Hepatocyte (in vitro differentiated cells): ENCODE measurements at regions not wholly inside any gene's neighbourhood (a gene's known extent, or its start where the extent isn't known, plus 50 kb on each side); places are given as distances from the start of the nearest gene placed in this dataset.

Source experiments
- EZH2 ChIP-seq: fragments of 200-600 bp; sonication (generic); IDR thresholded peaks from 2 replicates; pipeline ENCODE4 v1.6.1; 2016; ENCODE audit warnings: antibody characterized with exemption, mild to moderate bottlenecking, borderline replicate concordance
- EZH2phosphoT487 ChIP-seq: fragments of 200-600 bp; sonication (generic); IDR thresholded peaks from one replicate; pipeline ENCODE4 v1.6.1; 2018; ENCODE audit warnings: antibody characterized with exemption, mild to moderate bottlenecking, low read depth, moderate library complexity; ENCODE audit not compliant: unreplicated experiment, severe bottlenecking
- TF ChIP-seq, protein P1 (sequence below): fragments of 200-600 bp; sonication (generic); IDR thresholded peaks from 2 replicates; pipeline ENCODE4 v1.5.1; 2016; ENCODE audit warnings: antibody characterized with exemption, mild to moderate bottlenecking; ENCODE audit not compliant: poor library complexity

DNA sequence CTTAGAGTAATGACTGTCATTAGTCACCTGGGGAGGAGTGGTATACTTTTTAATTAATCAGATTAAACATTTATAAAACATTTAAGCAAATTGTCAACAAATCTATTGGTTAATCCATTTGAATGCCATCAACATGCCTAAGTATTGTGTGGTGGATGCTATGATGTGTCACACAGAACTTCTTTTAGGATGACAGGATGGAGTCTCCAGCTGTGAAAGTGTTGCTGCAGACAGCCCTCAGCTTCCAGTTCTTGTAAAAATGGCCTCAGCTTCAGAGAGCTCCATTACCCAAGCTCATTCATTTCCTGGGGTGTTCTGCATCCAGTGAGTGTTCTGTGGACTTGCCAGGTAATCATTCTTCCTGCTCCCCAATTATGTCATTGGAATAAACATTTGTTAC is 74.3 kb upstream of the CLNK start:
- TF ChIP-seq EZH2phosphoT487 = no peak
- TF ChIP-seq, protein P1, sequence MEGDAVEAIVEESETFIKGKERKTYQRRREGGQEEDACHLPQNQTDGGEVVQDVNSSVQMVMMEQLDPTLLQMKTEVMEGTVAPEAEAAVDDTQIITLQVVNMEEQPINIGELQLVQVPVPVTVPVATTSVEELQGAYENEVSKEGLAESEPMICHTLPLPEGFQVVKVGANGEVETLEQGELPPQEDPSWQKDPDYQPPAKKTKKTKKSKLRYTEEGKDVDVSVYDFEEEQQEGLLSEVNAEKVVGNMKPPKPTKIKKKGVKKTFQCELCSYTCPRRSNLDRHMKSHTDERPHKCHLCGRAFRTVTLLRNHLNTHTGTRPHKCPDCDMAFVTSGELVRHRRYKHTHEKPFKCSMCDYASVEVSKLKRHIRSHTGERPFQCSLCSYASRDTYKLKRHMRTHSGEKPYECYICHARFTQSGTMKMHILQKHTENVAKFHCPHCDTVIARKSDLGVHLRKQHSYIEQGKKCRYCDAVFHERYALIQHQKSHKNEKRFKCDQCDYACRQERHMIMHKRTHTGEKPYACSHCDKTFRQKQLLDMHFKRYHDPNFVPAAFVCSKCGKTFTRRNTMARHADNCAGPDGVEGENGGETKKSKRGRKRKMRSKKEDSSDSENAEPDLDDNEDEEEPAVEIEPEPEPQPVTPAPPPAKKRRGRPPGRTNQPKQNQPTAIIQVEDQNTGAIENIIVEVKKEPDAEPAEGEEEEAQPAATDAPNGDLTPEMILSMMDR = no peak
- TF ChIP-seq EZH2 = no peak
